ENCODE measurements at regions not wholly inside any gene's neighbourhood (a gene's known extent, or its start where the extent isn't known, plus 50 kb on each side); places are given as distances from the start of the nearest gene placed in this dataset.
"Not testable (repeated sequence)": the region's sequence is repeated elsewhere in the genome, so short reads cannot be mapped to it uniquely, and the experiment has no call there.

DNA sequence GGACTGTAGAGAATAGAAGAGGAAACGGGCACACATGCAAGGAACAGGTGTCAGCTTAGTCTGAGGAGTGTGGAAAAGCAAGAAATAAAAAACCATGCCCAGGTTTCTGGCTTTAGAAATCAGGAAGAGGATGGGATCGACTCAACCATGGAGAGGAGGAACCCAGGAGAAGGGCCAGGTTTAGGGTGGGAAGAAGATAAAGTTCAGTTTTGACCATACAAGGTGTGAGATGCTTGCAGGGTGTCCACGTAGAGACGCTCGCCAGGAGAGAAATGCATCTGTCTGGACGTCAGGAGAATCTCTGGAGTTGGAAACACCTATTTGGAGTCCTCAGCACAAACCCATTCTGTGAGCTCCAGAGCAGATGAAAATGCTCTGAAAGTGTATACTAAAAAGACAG is 275.1 kb downstream of the CYRIA start:
- DNase-seq: no peak

DNA sequence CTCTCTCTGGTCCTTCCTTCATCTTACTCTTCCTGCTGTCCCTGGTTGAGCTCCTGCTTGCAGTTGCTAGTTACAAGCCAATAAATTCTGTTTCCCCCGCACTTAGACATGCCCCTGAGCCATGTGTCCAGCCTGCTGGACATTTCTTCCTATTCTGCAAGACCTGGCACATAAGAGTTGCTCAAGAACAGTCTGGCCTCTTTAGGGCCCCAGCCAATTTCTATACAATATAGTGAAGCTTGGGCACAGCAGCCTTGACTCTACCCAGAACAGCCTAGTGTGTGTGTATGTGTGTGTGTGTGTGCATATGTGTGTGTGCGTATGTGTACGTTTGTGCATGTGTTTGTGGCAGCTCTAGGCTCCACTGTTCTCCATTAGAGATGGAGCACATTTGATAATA is 276.0 kb downstream of the CYRIA start:
- DNase-seq: no peak

DNA sequence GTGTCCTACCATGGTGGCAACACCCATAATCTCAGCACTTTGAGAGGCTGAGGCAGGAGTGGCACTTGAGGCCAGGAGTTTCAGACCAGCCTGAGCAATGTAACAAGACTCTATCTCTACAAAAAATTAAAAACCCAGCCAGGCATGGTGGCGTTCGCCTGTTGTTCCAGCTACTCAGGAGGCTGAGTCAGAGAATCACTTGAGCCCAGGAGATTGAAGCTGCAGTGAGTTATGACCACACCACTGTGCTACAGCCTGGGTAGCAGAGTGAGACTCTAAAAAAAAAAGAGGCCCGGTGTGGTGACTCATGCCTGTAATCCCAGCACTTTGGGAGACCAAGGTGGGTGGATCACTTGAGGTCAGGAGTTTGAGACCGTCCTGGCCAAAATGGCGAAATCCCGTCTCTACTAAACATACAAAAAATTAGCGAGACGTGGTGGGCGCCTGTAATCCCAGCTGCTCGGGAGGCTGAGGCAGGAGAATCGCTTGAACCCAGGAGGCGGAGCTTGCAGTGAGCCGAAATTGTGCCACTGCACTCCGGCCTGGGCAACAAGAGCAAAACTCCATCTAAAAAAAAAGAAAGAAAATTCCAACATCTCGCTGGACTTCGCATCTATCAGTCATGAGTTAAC is 277.3 kb downstream of the CYRIA start:
- DNase-seq: not testable (repeated sequence)

DNA sequence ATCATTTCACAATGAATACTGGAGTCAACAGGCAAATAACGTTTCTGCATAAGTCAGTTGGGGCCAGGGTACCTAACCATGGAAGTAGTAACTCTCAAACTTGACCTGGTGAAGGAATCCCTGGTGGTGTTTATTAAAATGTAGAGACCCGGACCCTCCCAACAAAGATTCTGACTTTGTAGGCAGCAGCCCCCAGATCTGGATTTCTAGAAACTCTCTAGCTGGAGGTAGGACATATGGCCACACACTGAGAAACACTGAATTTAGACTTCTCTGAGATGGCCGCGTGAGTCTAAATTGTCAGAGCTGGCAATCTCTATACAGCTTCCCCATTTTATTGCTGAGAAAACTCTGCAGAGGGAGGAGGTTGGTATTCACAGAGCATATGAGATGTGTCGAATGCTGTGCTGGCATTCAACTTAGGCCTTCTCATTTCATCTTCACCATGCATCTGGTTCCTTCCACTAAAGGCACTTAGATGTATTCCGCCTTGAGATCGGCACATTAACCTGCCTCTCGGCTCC is 278.1 kb downstream of the CYRIA start:
- no peak for DNase-seq

DNA sequence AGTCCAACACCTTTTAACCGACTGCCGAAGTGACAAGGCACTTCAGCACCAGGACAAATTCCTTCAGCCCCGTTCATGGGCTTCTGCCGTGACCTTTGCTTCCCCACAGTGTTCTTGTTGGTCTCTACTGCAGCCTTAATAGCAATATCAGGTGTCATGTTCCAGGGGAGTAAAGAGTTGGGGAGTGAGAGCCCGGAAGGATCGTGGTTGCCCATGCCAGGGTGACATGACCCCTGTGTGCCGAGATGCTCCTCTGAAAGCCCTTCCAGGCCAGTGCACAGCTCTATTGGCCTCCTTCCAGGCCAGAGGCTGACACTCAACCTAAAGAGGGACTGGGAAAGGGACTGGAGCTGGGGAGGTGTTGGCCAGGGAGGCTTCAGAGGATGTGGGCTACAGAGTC is 279.2 kb downstream of the CYRIA start:
- no peak for DNase-seq

DNA sequence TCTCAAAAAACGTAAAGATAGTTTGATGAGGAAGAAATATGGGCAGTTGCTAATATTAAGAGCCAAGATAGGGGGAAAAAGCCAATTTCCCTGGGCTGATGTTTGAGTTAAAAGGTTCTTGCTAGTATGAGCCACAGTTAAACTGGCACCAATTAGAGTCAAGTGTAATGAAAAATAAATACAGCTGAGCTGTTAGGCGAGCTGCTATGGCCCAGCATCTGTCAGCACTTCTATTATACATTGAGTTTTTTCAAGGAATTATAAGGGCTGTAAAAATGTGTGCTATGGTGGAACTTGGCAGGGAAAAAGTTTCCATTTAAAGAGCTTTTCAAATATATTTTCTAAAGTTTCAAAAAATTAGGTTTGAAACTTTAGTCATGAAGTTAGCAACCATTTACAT is 279.6 kb downstream of the CYRIA start:
- no peak for DNase-seq

DNA sequence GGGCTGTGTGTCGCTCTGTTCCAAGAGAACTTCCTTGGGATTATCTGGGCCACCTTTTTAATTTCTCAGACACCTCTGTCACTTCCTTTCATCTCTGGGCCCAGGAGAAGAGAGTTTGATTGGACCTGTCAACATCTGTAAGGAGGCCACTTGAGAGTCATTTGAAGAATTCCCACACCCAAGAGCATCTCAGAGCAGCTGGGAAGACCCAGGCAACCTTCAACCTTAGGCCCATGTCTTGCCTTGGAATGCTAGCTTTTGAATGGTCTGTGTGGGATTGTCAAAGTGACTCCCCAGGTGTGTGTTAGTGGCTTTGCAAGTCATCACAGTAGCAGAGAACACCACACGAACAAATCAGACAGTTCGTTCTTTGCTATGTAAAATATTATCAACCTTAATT is 280.3 kb downstream of the CYRIA start:
- no peak for DNase-seq

DNA sequence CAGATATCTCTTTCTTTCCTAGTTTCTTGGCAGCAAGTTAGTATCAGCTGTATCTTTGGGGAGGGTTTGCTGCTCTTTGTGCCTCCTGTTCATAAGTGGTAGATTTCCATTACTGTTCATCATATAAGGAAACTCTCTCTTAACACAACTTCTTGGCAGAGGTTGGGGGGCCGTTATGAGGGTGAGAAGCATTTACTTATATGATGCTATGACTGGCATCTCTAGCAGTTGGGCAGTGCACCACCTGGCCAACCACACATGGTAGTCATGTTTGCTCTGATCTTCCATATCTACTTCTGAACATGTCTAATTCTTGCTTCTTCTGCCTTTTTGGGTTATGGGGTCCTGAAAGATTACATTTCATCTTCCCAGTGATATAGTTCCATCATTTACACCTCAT is 282.2 kb downstream of the CYRIA start:
- DNase-seq: no peak

DNA sequence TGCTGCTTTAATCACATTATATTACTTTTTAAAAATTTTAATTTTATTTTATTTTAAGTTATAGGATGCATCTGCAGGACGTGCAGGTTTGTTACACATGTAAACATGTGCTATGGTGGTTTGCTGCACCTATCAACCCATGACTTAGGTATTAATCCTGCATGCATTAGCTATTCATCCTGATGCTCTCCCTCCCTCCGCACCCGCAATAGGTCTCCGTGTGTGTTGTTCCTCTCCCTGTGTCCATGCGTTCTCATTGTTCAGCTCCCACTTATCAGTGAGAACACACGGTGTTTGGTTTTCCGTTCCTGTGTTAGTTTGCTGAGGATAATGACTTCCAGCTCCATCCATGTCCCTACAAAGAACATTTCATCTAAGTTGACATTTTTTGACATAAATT is 283.2 kb downstream of the CYRIA start:
- no peak for DNase-seq

DNA sequence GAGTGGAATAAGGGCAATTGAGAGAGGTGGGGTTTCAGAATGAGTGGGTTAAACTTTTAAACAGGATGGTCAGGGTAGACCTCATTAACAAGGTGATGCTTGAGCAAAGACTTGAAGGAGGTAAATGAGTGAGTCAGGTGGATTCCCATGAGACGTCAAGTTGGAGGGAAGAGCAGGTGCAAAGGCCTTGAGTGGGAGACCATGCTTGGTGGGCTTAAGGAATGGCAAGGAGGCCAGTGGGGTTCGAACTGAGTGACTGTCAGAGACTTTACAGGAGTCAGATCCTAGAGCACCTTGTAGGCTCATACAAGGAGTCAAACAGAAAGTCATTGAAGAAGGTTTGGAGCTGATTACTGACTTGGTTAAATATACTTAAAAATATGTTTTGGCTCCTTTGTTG is 284.1 kb downstream of the CYRIA start:
- no peak for DNase-seq

DNA sequence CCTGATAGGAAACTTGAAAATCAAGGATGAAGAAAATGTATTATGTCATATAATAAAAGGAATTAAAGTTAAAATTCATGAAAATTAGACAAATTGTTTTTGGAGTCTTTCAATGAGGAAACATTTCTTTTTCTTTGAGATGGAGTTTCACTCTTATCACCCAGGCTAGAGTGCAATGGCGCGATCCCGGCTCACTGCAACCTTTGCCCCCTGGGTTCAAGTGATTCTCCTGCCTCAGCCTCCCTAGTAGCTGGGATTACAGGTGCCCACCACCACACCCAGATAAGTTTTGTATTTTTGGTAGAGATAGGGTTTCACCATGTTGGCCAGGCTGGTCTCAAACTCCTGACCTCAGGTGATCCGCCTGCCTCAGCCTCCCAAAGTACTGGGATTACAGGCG is 285.7 kb downstream of the CYRIA start:
- DNase-seq: not testable (repeated sequence)

DNA sequence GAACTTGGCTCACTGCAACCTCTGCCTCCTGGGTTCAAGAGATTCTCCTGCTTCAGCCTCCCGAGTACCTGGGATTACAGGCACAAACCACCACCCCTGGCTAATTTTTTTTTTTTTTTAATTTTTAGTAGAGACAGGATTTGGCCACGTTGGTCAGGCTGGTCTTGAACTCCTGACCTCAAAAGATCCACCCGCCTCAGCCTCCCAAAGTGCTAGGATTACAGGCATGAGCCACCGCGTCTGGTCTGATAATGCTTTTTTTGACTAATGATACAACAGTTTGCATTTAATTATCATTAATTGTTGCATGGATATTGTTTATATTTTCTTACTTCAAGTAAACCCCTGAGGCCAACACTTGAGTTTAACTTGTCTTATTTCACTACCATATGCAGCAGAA is 286.6 kb downstream of the CYRIA start:
- DNase-seq: not testable (repeated sequence)

DNA sequence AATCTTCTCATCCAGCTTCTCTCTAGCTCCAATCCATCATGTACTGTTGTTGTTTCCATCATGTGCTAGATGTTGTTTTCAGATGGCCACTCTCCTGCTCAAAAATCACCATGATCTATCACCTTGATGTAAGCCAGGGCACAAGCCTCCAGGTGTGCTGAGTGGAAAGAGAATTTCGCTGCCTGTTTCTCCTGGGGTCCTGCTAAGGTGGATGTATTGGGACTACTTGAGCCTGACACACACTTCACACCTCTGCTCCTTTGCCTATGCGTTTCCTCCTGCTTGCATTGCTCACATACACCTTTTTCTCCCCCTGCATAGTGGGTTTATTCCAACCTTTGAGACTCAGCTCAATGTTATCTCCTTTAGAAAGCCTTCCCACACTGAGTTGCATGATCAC is 287.6 kb downstream of the CYRIA start:
- DNase-seq: no peak

DNA sequence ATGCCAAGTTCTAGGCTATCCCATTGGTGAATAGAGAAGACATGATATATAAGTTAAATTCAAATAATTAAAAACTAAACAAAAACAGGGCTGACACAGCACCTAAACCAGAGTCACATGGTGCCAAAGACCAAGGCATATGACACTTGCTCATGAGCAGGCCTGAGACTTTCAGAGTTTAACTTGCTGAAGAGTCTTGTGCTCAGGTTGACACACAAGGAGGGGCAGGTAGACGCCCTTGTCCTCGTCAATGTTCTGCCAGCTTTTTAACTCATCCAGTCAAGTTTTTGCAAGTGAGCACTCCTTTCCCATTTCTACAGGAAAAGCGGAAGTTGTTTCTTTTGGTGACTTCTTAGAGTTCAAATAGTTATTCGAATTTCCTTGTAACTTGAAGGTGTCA is 289.7 kb downstream of the CYRIA start:
- no peak for DNase-seq

DNA sequence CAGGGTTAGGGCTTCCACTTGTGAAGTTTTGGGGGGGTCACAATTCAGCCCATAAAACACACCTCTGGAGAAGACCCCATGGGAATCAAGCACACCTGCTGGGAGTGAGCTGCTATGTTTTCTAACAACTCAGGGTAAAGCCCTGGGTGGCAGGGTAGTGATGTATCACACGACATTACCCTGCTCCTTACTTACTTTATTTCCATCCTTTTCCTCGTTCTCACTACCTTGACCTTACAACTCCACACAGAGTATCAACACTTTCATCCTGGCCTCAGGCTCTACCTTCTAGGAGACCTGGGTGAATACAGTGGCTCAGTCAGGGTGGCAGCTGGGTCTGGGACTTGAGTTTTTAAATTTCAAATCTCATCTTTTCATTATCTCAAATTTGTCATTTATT is 290.3 kb downstream of the CYRIA start:
- no peak for DNase-seq

DNA sequence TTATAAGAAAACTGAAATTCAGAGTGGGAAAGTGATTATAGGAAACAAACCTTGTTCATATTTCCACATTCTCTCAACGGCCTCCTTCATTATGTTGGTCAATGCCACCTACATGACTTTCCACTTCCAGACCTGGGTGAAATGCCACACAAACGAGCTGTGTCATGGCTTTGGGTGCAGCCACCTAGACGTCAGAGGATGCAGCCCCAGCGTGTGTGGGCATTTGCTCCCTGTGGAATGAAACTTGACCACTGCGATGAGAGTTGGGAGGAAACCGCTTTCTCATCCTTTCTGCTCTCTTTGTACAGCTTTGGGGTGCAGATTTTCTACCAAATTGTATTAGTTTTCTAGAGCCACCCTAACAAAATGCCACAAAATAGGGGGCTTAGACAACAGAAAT is 291.0 kb downstream of the CYRIA start:
- DNase-seq: no peak

DNA sequence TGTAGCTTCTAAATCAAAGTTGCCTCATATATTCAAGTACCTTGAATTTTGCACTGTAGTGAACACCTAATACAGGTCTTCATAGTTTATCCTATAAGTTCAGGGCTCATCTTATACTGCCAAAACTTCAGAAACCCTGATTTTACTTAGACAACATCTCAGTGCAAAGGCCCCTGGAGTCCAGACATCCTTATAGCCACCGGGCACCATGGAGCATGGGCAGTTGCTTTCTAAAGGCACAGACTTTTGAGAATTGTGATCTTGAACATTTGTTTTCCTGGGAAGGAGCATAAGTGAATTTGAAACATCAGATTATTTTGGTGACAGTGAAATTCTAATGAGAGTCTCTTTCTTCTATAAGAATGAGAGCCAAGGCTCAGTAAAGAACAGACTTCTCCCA is 292.3 kb downstream of the CYRIA start:
- no peak for DNase-seq

DNA sequence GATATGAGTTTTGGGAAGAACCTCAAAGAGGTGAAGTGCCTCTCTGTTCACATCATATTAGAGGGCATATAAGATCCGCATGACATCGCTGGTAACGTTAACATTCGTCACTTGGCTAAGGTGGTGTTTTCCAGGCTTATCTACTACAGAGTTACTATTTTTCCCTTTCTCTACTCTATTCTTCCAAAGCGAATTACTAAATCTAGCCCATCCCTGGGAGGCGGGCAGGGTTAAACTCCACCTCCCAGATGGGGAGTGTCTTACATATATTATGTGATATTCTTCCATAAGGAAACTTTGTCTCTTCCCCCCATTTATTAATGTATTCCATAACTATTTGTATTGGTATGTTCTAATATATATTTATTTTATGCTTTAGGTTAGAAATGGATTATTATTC is 293.9 kb downstream of the CYRIA start:
- no peak for DNase-seq

DNA sequence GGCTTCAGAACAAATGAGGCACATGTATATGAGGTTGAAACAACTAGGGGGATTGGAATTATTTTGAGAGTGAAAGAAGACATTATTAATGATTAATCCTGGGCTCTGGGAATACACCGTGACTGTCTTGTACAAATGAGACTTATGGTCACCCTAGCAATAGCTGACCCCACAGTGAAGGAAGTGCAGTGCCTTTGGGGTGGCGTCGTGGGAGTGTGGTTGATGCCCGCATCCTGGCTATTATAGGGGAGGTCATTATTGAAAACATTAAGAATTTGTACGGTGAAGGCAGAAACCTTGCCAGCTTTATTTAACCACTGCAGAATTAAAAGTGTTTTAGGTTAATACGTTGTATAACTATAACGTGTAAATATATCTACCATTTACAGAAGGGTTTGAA is 296.7 kb downstream of the CYRIA start:
- DNase-seq: no peak

DNA sequence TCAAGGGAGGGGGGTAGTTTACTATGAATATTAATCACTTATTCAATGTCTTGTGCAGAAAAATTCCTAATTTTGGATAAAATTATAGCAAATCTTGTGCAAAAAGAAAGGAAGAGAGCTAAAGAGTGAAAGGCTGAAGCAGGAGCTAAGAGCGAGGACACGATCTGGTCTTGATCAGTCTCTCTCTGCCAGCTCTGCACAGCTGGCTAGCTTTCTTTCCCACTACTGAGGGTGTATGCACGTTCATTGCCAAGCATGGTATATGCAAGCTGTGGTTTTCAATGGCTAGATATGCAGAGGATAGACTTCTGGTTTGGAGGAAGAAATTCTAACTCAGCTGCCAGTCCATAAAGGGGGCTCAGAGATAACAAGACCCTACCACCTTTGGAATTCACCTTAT is 297.3 kb downstream of the CYRIA start:
- DNase-seq: no peak

DNA sequence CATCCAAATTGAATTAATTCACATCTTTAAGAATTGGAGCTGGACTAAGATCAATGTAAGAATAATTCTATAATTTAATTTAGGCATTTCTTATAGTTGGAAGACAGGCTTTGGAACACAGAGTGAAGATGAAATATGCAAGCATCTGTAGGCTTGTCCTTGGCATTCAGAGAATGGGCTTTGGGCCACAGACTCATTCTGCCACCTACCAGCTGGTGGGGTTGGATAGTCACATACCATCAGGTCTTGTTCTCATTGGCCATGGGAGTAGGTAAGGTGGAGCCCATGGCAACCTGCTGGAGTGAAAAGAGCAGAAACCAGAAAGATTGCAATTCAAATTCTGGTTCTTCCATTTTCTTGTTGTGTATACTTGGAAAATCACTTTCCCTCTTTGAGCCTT is 300.3 kb downstream of the CYRIA start:
- no peak for DNase-seq

DNA sequence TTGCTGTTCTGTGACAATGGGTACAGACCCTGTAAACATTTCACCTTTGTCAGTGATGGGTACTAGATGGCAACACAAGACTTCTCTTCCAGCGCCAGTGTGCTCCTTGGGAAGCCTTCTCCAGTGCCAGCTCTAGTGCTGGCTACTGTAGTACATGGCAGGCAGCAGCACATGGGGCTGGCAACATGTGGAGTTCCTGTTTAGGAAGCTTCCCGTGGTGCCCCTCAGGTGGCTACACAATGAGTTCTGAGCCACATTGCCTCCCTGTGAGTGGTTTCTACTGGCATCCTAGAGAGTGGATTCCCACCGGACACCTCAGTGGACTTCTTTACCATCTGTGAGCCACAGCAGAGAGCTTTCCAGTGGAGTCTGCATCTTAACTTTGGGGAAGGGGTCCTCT is 302.1 kb downstream of the CYRIA start:
- DNase-seq: no peak

DNA sequence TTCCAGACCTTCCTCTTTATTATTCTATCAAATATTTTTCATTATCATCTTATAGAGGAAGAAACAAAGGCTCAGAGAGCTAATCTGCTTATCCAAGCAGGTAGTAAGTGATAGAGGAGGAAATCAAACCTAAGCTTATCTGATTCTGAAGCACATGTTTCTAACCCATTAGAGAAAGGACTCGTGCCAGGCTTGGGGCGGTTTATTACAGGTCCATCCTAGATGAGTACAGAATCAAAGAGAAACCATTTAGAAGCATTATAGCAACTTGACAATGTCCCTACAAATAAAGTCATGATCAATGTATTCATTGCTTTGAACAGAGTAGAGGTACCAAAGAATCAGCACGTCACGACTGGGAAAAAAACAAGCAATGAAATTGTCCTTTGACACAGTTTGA is 303.0 kb downstream of the CYRIA start:
- DNase-seq: no peak

DNA sequence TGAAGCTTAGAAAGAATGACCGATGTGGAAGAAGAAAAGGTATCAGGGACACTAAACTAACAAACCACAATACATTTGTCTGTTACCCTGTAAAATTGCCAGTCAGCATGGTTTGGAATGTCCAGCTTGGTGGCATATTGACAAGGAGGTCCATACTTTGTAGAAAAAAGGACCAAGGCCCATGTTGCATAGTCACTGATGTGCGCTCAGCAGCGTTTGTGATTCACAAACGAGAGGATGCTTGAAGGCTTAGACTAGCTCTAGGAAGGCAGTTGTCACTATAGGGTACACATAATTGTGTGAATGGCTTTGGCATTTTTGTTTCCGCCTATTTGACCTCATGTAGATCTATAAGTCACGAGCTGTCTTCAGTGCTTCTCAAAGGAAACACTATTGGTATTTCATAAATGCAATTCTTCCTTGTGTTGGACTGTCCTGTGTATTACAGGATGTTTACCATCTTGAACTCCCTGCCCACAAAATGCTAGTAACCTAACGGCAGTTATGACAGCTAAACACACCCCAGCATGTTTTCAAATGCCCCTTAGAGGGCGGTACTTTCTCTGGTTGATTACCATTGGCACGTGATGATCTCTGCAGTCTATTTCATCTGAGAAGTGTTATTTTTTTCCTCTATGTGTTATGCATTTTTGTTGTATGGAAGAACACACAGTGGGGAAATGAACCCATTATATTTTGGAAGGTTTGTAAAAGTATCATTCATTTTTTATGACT is 304.2 kb downstream of the CYRIA start:
- no peak for DNase-seq

DNA sequence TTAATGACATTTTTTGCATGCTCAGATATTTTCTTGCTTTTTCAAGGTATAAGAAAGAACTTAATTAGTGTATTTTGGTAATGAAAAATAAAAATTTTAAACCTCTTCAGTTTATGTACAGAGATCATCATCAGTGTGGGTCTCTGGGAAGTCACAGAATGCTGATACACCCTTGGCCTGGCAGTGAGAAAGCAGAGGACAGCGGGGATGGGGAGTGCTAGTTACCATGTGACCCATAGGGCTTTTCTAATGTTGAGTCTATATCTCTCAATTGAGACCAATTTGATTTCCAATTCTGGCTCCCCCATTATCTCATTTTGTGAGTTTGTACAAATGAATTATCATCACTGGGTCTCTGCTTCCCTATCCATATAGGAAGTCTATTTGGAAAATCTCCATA is 305.7 kb downstream of the CYRIA start:
- DNase-seq: no peak

All from CD4-positive, alpha-beta T cell treated with Interleukin-12 subunit alpha and Interleukin-12 subunit beta, for 1 hour (primary cell).